Stimulated activated CD8-positive, alpha-beta memory T cell treated with anti-CD3 and anti-CD28 coated beads, Interleukin-4, amount 100 ng/mL, for 48 hours (primary cell): ENCODE measurements at regions not wholly inside any gene's neighbourhood (a gene's known extent, or its start where the extent isn't known, plus 50 kb on each side); places are given as distances from the start of the nearest gene placed in this dataset.

ENCODE experiments used
- DNase-seq: peaks from one replicate; pipeline ENCODE4 v3.0.0-alpha.2; 2020

- DNase-seq, result no peak
These were observed 51.4 kb upstream of the TMEM132E start for GRCh38 chr17:34527908-34528470.

DNA sequence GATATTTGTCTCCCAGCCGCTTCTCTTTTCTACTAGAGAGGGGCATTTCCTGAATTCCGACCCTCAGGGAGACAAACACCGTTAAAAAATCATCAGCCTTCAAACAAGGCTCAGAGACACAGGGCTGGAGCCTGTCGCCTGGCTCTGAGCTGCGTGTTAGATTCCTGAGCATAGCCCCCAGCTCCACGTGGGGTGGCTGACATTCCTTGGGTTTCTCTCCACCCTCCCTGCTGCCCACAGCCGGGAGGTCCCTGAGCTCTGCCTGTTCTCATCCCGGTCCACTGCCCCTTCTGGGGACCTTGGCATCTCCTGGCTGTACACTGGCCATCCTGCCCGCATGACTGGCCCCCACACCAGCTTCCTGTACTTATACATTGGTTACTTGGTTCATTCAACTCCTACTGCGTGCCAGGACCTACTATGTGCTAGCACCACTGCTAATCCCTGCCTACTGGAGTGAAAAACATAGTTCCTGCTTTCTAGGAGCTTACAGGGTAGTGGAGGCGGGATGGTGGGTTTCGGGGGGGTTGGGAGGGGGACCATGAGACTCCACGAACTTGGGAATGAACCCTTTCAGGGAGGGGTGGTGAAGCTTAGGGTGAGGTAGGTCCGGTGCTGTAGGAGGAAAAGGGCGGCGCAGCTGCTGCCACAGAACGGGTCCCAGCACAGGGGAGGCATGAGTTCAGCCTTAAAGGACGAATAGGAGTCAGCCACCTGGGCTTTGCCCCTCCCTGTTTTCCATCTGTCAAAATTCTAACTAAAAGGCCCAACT lies 52.1 kb upstream of the TMEM132E start:
- no peak for DNase-seq

DNA sequence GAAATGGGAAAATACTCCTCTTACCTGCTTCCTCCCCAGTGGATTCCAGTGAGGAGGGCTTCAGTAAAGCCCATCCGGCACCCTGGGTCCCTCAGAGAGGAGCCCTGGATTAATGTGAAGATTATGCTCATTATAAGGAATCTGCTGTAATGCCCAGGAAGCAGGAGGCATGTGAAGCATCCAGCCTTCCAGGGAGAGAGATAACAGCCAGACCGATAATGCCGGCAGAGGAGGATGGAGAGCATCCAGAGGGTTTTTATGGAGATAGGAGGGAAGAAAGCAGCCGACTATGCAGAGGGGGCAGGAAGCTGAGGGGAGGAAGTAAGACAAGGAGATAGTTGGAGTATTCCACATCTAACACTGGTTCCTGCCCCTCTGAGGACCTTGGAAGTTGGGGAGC lies 53.7 kb upstream of the TMEM132E start:
- DNase-seq, result no peak

- no peak for DNase-seq
These were observed 57.4 kb upstream of the TMEM132E start for GRCh38 chr17:34521955-34522354.

GRCh38 chr17:34519282-34519681 lies 60.1 kb upstream of the TMEM132E start:
- DNase-seq, result peak; percentile 50

GRCh38 chr17:34517406-34517805 lies 62.0 kb upstream of the TMEM132E start:
- no peak for DNase-seq

GRCh38 chr17:34511931-34512330 lies 67.5 kb upstream of the TMEM132E start:
- no peak for DNase-seq

DNA sequence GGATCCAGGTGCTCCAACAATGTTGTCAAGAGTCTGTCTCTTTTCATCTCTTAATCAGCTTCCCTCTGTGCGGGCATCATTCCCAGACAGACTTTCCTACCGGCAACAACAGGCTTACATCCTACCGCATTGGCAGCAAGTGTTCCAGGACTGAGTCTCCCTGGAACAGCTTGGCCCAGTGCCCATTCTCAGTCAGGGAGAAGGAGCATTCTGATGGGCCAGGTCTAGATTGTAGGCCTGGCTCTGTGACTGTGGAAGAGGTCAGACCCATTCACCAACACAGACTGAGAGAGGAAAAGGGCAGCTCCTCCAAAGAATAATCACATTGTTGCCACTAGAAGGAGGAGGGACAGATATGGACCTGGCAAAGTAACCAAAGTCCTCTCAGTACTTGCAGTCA lies 68.1 kb upstream of the TMEM132E start:
- no peak for DNase-seq

DNA sequence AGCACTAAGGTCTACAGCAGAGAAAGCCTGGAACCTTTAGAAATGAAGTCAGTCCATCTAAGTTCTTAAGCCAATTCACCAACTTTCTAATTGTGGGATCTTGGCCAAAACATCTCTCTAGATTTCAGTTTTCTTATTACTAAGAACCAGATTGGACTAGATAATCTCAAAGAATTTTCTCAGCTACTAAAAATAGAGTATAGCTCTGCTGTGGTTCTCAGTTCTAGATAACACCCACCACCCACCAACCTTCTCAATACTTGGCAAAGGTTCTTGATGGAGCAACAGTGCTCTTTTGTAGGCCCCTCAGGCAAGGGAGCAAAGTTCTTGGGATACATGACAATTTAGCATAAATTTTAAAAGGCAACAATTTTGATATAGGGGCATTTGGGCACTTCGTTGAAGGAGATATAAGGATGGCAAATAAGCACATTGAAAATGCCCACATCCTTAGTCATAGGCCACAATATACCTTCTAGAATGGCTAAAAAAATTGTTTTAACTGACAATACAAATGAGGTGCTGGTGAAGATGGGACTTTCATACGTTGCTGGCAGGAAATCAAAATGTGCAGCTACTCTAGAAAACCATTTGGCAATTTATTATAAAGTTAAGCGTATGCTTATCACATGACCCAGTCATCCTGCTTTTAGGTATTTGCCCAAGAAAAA lies 74.4 kb upstream of the TMEM132E start:
- DNase-seq, result no peak

- DNase-seq, result peak; percentile 31
These were observed 75.7 kb upstream of the TMEM132E start for GRCh38 chr17:34503528-34504195.

- no peak for DNase-seq
These were observed 77.0 kb upstream of the TMEM132E start for GRCh38 chr17:34502426-34502825.

- peak; percentile 30 for DNase-seq
These were observed 79.8 kb upstream of the TMEM132E start for GRCh38 chr17:34499576-34499975.

DNA sequence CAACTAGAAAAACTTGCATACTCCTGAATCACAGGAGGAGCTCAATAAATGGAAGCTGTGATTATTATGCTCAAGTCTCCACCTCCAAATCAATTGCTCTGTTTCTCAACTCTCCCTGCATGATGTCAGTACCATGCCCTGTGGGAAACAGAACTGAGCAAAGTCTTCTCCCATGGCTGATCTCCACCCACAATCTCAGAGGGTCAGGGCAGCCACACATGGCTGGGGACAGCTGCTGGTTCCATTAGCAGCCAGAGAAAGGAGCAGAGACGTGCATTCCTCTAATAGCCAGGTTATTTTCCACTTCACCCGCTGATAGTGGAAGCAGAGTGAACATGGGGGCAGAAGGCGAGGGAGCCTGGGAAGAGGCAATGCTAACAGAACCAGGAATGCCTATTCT lies 85.5 kb upstream of the TMEM132E start:
- DNase-seq, result no peak

DNA sequence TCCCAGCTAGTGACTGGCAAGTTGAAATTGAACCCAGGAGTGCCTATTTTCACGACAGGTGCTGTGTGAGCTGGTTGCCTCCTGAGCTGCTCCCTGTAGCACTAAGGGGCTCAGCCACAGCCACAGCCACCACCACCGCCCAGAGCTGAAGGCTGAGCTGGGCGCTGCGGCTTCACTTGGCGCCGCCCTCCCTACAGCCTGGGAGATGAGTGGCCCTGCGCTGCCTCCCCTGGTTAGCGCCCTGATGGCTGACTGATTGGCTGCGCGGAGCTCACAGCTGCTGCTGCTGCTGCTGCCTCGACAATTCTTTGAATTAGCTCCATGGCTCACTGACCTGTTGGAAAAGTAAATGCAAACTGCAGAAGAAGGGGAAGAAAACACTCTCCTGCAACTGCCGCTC lies 91.8 kb upstream of the TMEM132E start:
- no peak for DNase-seq

- DNase-seq, result no peak
These were observed 92.6 kb upstream of the TMEM132E start for GRCh38 chr17:34486761-34487160.

DNA sequence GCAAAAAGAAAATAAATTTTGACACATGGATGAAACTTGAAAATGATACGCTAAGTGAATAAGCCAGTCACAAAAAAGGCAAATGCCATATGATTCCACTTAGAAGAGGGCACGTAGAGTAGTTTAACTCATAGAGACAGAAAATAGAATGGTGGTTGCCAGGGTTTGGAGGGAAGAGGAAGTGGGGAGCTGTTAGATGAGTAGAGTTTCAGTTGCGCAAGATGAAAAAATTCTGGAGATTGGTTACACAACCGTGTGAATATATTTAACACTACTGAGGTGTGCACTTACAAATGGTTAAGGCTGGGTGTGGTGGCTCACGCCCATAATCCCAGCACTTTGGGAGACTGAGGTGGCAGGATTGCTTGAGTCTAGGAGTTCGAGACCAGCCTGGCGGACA lies 93.4 kb upstream of the TMEM132E start:
- no peak for DNase-seq

DNA sequence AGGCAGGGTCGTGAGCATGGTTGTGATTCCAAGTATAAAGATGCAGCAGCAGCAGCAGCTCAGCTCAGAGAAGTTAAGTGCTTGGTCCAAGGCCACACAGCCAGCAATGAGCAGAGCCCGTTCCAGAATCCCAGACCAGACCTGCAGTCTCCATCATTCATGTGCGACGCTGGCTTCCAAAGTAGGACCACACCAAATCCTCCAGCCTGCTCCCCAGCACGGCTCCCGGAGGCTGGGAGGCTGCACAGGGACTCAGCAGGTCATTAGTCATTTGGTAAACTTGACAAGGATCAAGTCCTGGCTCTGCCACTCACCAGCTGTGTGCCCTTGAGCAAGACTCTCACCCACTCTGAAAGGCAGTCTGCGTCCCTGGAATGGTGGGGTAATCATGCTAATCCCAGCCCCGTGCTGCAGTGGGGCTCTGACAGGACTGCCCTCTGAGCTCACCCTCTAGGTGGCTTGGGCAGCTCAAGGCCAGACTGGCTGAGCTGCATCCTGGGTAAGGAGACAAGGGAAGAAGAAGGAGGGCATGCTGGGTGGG lies 95.1 kb upstream of the TMEM132E start:
- DNase-seq, result no peak

- no peak for DNase-seq
These were observed 96.7 kb upstream of the TMEM132E start for GRCh38 chr17:34482730-34483129.

- no peak for DNase-seq
These were observed 97.6 kb upstream of the TMEM132E start for GRCh38 chr17:34481779-34482178.

- no peak for DNase-seq
These were observed 100.0 kb upstream of the TMEM132E start for GRCh38 chr17:34479371-34479770.

DNA sequence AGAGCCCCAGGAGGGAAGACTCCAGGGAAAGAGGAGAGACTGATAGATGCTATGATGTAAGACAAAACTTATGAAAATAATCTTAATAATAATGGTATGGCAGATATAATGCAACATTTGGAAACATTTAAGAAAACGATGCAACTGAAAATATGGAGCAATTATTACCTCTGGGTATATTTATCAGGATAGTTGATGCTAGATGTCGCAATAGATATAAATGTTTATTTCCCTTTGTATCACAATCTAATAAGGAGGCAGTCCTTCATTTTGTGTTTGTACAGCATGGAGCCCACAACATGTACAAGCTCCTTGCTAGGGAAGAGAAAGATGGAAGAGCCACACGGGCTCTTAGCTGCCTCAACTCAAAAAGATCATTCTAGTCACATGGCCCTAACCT lies 101.1 kb upstream of the TMEM132E start:
- no peak for DNase-seq

DNA sequence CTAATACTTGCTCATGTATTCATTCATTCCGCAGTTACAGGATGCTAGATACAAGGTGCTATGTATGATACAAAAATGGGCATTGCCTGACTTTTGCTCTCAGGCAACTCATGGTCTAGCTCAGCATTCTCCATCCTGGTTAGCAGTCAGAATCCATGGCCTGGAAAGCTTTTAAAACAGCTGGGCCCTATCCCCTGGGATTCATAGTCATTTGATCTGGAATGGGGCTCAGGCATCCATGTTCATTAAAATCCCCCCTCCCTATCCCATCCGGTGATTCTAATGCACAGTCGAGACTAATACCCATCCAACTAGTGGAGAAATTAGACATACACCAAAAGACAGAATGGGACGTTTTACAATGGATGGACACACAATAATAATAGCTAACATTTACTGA lies 104.1 kb upstream of the TMEM132E start:
- DNase-seq, result no peak

DNA sequence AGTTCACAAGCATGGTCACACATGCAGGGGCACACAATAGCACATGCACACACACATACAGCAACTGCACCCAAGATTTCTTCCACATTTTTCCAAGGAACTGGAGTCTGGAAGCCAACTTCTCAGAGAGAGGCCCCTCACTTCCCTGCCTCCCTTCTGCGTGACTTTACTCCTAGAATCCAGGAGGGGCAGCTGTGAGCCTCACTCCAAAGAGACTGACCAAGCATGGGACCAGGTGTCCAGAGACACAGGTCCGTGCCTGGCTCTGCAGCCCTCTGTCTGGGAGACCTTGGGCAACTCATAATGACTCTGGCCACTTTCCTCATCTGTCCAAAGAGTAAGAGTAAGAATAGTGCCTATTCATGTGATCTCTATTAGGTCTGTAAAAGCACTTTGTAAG lies 104.7 kb upstream of the TMEM132E start:
- DNase-seq, result no peak

GRCh38 chr17:34472363-34472762 lies 107.0 kb upstream of the TMEM132E start:
- no peak for DNase-seq
